ENCODE measurements at regions not wholly inside any gene's neighbourhood (a gene's known extent, or its start where the extent isn't known, plus 50 kb on each side); places are given as distances from the start of the nearest gene placed in this dataset.

- H3K36me3 ChIP-seq, result no peaks in the 10 kb centered on the region
- no peaks in the 10 kb centered on the region for H3K4me1 ChIP-seq
- H3K9me3 ChIP-seq, result no peaks in the 10 kb centered on the region
- no peak overlapping the region for H3K27ac ChIP-seq
- TF ChIP-seq POLR2A (IDR thresholded peaks at IDR 0.05) (no peak), EP300 (IDR thresholded peaks at IDR 0.05) (no peak), CTCF (IDR thresholded peaks at IDR 0.05) (no peak), POLR2AphosphoS5 (IDR thresholded peaks at IDR 0.05) (no peak)
- H3K27me3 ChIP-seq, result no peaks in the 10 kb centered on the region
- 91% methylated on average over 7 of the region's 7 CpGs for WGBS
- H3K4me3 ChIP-seq, result no peak overlapping the region
- no peak for DNase-seq (ENCODE audit: low spot score in 2 of 2)
These were observed 610.7 kb downstream of the PLPP3 start for GRCh38 chr1:55968661-55969060.

GRCh38 chr1:55965981-55966461 lies 613.3 kb downstream of the PLPP3 start:
- H3K27me3 ChIP-seq, result no peaks in the 10 kb centered on the region
- WGBS, result 43% methylated on average over 5 of the region's 5 CpGs
- no peak for DNase-seq (ENCODE audit: low spot score in 2 of 2)
- H3K4me1 ChIP-seq, result no peaks in the 10 kb centered on the region
- no peaks in the 10 kb centered on the region for H3K36me3 ChIP-seq
- H3K27ac ChIP-seq, result no peak overlapping the region
- no peak overlapping the region for H3K4me3 ChIP-seq
- H3K9me3 ChIP-seq, result no peaks in the 10 kb centered on the region
- TF ChIP-seq CTCF (IDR thresholded peaks at IDR 0.05) (no peak), EP300 (IDR thresholded peaks at IDR 0.05) (no peak), POLR2AphosphoS5 (IDR thresholded peaks at IDR 0.05) (no peak), POLR2A (IDR thresholded peaks at IDR 0.05) (no peak)

- no peaks in the 10 kb centered on the region for H3K9me3 ChIP-seq
- H3K27ac ChIP-seq, result no peak overlapping the region
- 94% methylated on average over 2 of the region's 2 CpGs for WGBS
- TF ChIP-seq POLR2AphosphoS5 (IDR thresholded peaks at IDR 0.05), result no peak
- TF ChIP-seq POLR2A (IDR thresholded peaks at IDR 0.05), result no peak
- no peak for TF ChIP-seq EP300 (IDR thresholded peaks at IDR 0.05)
- TF ChIP-seq CTCF (IDR thresholded peaks at IDR 0.05), result no peak
- H3K36me3 ChIP-seq, result no peaks in the 10 kb centered on the region
- H3K4me3 ChIP-seq, result no peak overlapping the region
- H3K4me1 ChIP-seq, result peaks cover 13% of the 10 kb centered on the region
- no peaks in the 10 kb centered on the region for H3K27me3 ChIP-seq
- no peak for DNase-seq (ENCODE audit: low spot score in 2 of 2)
These were observed 616.9 kb downstream of the PLPP3 start for GRCh38 chr1:55962472-55962871.

- 81% methylated on average over 3 of the region's 3 CpGs for WGBS
- TF ChIP-seq POLR2A (IDR thresholded peaks at IDR 0.05), result no peak
- no peak for TF ChIP-seq EP300 (IDR thresholded peaks at IDR 0.05)
- no peak for TF ChIP-seq POLR2AphosphoS5 (IDR thresholded peaks at IDR 0.05)
- TF ChIP-seq CTCF (IDR thresholded peaks at IDR 0.05), result no peak
These were observed 620.2 kb downstream of the PLPP3 start for GRCh38 chr1:55959136-55959548.

GRCh38 chr1:55958498-55958897 lies 620.9 kb downstream of the PLPP3 start:
- WGBS, result 95% methylated on average over 2 of the region's 2 CpGs
- TF ChIP-seq EP300 (IDR thresholded peaks at IDR 0.05), result no peak
- no peak for TF ChIP-seq POLR2A (IDR thresholded peaks at IDR 0.05)
- TF ChIP-seq CTCF (IDR thresholded peaks at IDR 0.05), result no peak
- TF ChIP-seq POLR2AphosphoS5 (IDR thresholded peaks at IDR 0.05), result no peak

More at GRCh38 chr1:55959136-55959548, 620.2 kb downstream of the PLPP3 start:
- Histone ChIP-seq H3K36me3 (no peaks in the 10 kb centered on the region), H3K27ac (no peak overlapping the region), H3K4me3 (no peak overlapping the region), H3K27me3 (no peaks in the 10 kb centered on the region), H3K4me1 (peaks cover 29% of the 10 kb centered on the region), H3K9me3 (no peaks in the 10 kb centered on the region)
- no peak for DNase-seq (ENCODE audit: low spot score in 2 of 2)

More at GRCh38 chr1:55958498-55958897, 620.9 kb downstream of the PLPP3 start:
- Histone ChIP-seq H3K9me3 (no peaks in the 10 kb centered on the region), H3K36me3 (no peaks in the 10 kb centered on the region), H3K27ac (no peak overlapping the region), H3K4me3 (no peak overlapping the region), H3K27me3 (no peaks in the 10 kb centered on the region), H3K4me1 (peaks cover 29% of the 10 kb centered on the region)
- no peak for DNase-seq (ENCODE audit: low spot score in 2 of 2)

Measured in suprapubic skin (tissue), 4 donors.